OCI-M2 (cell line): ENCODE measurements at regions not wholly inside any gene's neighbourhood (a gene's known extent, or its start where the extent isn't known, plus 50 kb on each side); places are given as distances from the start of the nearest gene placed in this dataset.

Experiments
- DNase-seq: peaks from one replicate; lab custom pipeline; 2025; ENCODE audit not compliant: unreplicated experiment; lab: John Stamatoyannopoulos, UW

DNA sequence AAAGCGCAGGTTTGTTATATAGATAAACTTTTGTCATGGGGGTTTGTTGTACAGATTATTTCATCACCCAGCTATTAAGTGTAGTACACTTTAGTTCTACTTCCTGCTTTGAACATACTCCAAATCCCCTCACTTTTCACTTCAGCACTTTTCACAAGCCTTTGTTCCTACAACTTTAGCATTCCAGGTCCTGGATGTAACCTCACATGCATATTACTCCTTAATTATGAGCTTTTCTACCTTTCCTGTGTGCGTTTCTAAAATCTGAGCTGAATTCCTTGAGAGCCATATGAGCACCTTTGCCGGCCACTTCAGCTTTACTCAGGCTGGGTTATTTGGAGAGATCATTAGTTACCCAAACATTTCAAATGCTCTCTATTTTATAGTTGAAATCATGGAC, 179.2 kb upstream of the TNFAIP3 start:
- no peak for DNase-seq

DNA sequence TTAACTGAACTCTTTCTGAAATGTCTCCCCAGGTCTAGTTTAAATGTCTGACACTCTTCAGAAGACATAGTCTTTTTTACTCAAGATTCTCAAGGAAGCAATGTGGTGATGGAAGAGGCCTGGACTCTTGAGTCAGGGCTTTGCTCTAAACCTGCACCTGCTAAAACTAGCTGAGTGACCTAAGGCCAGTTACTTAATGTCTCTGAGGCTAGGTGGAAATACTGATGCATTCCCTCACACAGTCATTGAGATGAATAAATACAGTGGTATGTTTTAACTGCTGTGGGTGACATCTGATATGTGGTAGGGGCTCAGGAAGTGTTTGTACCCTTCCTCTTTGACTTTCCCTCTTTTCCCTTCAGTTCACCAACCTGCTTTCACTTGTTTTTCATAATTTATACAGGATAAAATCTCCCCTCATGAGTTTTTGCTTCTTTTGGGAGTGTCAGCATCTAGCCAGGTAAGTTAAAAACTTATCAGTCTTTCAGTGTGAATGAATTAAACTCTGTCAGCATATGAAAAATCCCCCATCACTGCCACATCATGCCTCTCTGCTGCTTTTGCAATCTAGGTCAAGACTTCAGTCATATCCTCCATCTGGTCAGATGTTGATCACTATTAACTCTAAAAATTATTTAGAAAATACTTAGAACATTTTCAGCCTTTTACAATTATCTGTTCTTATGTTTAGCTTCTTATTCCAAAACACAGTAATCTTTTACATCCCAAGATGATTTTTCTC, 178.7 kb upstream of the TNFAIP3 start:
- DNase-seq, result no peak

DNA sequence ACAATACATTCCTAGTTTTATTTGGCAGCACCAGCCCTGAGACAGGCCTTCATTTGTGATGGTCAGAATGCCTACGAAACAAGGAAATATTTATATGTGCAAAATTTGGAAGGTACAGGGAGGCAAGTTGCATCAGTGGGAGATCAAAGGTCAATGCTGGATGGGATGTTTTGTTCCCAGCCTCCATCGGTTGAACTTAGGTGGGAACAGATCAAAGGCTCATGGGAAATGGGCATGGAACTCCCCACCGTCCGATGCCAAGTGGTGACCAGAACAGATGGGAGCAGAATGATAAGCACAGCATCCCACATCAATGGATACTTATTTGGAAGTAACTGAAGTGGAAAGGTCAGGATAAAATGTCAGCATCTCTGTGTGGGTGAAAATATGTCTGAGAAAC, 177.7 kb upstream of the TNFAIP3 start:
- no peak for DNase-seq

DNA sequence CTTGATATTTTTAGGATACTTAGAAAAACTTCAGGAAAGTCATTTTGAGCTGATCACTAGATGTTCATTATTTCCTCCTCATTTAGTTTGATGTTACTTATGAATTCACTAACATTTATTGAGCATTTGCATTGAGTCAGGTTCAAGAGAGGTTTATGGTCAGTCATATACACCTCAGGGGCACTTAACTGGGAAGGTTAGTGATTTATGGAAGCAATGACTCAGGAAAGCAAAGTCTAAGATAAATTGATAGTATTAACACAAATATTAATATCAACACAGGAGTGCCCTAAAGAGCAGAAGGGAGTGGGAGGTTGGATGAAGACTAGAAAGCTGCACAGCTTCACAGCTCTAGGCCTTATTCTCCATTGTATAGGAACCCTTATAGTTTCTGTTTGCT, 177.0 kb upstream of the TNFAIP3 start:
- DNase-seq, result no peak

DNA sequence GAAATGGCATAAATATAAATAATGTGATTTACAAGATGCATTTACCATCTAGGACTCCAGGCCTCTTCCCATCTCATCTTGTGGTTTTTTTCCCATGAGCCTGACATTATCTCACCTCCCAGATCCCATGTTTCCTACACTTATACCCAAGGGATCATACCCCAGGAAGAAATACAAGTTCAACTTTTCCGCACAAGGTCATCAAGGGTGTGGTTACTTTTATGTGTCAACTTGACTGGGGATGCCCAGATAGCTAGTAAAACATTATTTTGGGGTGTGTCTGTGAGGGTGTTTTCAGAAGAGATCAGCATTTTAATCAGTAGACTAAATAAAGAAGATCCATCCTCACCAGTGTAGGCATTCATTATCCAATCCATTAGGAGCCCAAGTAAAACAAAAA, 176.3 kb upstream of the TNFAIP3 start:
- DNase-seq, result no peak

DNA sequence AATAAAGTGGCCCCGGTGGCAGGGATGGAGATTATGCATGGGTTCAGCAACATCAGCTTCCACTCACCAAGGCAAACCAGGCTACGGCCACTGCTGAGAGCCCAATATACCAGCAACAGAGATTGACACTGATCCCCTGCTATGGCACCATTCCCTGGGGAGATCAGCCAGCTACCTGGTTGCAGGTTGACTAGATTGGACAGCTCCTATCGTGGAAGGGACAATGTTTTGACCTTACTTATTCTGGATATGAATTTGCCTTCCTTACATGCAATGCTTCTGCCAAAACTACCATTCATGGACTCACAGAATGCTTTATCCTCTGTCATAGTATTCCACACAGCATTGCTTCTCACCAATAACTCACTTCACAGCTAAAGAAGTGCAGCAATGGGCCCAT, 174.8 kb upstream of the TNFAIP3 start:
- no peak for DNase-seq

DNA sequence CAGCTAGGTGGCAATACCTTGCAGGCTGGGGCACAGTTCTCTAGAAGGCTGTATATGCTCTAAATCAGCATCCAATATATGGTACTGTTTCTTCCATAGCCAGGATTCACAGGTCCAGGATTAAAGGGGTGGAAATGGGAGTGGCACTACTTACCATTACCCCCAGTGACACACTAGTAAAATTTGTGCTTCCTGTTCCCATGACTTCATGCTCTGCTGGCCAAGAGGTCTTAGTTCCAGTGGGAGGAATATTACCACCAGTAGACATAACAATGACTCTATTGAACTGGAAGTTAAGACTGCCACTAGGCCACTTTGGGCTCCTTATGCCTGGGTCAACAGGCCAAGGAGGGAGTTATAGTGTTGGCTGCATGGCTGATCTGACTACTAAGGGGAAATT, 174.3 kb upstream of the TNFAIP3 start:
- DNase-seq, result no peak

DNA sequence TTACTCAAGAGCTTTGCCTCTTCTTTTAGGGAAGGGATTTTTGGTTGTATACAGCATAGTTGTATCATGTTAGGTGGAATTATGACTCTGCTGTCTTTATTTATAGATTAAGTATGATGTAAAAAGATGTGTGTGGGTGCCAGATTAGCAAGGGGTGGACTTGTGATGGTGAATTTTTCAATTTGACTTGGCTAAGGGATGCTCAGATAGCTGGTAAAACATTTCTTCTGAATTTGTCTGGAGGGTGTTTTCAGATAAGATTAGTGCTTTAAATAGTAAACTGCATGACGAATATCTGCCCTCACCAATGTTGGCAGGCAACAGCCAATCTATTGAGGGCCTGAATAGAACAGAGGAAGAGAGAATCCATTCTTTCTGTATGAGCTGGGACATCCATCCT, 173.3 kb upstream of the TNFAIP3 start:
- no peak for DNase-seq

DNA sequence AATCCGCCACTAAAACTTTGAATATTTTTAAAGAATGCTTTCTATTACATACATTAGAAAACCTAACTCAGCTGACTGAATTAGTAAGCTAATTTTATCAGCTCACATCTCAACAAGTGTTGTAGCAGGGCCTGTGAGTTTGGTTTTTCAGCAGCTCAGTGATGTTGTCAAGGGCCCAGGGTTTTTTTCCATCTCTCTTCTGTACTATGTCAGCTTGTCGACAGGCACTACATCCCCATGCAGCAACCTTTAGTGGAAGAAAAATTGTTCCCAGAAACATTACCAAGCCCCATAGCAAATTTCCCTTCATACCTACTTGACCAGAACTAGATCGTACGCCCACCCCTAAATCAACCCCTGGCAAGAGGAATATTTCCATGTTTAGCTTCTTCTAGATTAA, 170.3 kb upstream of the TNFAIP3 start:
- DNase-seq, result no peak

DNA sequence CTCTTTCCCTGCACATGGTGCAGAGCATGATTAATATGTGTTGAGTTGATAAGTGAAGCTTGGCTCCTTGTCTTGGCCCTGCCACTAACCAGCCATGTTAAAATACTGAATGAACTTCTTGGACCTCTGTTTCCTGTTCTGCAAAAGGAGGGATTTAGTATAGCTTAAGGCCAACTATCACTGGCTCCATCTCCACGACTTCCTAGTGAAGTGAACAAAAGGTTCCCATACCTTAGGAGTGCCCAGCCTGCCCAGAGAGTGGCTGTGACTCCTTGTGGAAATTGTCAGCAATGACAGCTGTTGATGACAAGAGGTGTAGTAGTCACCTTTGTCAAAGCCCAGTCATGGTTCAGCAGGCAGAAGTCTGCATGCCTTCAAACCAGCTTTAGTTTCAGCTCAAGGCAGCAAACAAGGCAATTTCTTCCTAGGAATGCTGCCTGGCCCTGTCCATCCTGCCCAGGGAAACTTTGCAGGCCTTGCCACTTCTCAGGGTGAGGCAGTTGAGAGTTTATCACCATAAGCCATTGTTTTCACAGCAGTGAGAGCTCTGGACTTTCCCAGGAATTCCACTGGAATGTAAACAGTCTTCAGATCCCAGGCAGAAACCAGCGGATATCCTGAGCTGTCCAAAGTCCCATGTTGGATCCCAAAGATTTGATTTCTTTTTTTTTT, 169.7 kb upstream of the TNFAIP3 start:
- DNase-seq, result no peak

DNA sequence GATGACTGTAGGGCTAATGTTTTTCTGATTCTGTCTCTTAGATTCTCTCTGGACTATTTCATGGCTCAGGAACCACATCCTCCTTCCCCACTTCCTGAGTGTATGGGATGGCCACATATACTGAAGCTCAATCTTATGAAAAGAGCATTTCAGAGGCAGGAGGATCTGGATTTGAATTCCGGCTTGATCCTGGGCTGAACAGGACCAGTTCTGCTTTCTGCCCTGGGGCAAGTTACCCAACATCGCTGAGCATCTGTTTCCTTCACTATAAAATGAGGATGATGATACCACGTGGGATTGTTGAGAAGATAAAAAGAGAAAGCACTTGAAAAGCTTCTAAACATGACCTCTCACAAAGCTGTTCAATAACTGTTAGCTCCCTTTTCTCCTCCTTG, 168.4 kb upstream of the TNFAIP3 start:
- DNase-seq, result no peak

DNA sequence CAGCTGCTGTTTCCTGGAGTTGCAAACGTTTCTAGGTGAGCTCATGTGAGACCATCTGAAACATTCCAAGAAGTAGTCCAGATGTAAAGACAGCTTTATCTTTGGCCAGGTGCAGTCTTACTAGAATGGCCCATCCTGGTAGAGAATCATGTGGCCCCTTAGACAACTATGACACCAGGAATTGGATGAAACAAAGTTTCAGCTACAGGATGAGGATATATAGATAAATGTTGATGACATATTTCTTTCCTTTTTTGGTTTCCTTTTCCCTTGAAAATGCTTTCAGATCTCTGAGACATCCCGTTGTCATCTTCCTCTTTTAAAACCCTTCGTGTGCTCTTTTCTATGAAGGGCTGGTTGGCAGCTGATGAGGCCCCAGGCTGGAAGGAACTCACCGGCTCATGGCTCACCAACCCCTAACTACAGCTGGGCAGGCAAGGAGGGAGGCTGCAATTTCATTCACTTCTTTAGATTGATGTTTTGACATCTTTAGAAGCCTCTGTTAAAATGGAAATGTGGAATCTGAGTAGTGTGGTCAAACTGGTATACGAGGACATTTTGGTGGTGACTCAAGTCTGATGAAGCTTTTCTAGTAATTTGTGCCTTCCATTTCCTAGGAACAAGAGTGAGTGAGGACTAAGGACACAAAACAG, 167.9 kb upstream of the TNFAIP3 start:
- DNase-seq, result no peak

DNA sequence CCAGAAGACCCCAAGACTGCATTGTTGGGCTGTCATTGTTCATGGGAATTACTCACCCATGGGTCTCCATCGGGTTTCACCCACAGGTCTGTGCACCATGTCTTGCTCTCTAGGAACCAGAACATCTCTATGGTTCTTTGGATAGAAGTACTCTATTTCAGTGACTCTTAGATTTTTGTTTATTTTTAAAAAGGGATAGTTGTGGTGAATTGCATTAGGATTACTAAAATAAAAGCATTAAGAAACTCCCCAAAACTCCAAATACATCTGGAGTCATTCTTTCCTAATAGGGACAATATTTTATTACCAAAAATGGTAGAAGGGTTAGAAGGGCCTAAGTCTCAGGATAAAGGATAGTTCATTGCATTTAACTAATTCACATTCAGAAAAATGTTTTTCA, 166.9 kb upstream of the TNFAIP3 start:
- DNase-seq, result no peak

DNA sequence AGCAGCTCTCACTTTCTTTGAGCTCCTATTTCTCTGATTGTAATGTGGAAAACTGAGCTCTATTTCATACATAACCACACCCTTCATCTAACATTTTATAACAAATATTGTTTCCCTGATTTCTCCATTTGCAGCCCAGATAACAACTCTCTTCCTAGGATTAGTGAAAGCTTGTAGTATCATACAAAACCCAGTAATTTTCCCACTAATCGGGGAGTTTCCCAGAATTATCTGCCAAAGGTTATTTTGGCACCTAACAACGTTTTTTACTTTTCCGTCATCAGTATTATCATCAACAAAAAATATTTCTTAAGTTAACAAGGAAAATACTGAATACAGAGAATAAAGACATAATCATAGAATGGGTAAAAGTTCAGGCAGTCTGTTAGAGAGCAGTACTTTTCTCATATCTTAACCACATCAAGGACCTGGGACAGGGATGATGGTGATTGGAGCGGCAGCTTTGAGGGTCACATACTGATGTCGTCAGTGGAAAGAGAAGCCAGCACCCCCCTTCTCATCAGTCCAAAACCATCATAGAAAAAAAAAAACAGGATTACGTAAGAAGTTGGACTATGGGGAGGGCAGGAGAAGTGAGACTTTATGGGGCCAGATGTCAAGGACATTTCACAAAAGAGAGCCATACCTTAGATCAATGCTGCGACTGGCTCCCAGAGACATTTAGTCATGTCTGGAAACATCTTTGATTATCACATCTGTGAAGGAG, 166.1 kb upstream of the TNFAIP3 start:
- DNase-seq, result no peak

DNA sequence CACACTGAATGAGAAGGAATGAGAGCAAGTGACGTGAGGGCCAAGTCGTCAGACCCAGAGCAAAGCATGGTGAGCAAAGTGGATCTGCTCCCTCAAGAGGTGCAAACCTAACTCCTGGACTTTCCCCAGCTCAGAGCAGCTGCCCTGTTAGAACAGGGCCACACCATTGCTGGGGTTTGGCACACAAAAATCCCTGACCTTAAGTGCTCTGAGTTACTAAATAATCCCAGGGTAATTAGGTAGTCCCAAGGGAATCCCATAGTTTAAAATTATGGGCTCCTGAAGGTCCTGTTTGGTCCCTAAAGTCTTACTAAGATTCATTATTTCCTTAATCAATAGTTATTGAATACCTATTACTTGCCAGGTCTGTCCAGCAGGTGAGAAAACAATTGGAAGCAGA, 165.1 kb upstream of the TNFAIP3 start:
- no peak for DNase-seq

DNA sequence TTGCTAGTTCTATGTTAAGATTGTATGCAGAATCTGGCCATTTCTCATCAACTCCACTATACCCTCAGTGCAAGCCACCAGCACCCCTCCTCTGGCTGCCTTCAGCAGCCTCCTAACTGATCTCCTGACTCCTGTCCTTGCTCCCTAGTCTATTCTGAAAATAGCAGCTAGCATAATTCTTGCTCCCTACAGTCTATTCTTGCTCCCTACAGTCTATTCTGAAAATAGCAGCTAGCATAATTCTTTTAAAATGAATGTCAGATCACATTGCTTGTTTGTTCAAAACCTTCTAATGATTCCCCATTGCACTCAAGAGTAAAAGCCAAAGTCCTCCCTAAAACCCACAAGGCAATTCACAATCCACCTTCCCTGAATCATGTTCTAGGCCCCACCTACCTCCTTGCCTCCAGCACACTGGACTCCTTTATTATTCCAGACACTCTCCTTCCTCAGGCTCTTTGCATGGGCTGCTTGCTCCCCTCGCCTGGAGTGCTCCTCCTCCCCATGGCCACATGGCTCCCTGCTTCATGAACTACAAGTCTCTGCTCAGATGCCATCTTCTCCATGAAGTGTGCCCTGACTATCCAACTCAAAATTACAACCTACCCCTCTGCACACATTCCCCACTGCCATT, 164.2 kb upstream of the TNFAIP3 start:
- DNase-seq, result no peak

DNA sequence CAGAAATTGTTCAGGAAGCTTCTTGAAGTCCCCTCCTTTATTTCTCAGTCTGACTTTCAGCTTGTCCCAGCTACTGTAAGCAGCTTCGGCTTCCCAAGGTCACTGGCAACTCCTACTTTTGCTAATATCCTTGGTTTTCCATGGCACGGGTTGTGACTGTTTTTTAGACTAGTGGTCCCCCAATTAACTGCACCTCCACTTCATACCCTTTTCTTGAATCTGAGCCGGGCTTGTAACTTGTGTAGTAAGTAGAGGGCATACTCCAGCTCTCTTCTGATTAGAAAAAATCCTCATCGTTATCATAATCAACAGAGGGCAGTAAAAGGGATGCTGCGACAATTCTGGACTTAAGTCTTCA, 162.3 kb upstream of the TNFAIP3 start:
- DNase-seq, result no peak

DNA sequence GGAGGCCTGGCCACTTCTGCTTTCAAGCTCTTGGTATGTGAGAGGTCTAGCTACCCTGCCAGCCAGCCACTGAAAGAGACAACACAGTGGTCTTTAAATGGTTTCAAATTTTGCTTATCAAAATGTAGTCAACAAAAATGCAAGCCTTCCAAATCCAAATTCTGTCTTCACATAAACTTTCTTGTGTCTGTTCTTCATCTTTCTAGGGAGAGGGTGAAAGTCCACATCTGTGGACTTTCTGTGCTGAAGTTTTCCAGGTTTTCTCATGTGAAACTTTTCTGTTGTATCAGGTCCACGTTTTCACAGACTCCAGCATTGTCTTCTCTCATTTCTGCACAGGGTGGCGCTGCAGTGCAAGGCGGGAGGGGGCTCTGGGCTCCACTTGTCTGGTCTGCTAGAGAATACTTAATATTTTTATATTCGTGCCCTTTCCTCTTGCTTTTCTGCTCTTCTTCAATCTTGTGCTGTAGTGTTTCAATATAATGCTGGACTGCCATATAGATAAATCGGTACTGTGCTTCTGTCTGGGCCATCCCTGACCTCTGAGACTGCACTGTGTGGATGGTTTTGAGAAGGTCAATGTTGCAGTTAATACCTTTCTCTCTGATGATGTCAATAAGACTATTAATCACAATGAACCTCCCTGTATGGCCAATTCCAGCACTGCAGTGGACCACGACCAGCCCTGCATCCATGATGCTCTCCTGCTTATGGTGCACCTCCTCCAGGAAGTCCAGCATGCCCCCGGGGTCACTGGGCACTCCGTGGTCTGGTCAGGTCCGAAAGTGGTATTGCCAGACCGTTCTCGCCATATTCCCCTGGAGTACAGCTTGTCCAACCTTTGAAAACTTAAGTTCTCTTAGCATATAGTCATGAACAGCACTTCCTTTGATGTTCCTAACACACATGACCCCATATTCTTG, 161.6 kb upstream of the TNFAIP3 start:
- DNase-seq, result no peak

DNA sequence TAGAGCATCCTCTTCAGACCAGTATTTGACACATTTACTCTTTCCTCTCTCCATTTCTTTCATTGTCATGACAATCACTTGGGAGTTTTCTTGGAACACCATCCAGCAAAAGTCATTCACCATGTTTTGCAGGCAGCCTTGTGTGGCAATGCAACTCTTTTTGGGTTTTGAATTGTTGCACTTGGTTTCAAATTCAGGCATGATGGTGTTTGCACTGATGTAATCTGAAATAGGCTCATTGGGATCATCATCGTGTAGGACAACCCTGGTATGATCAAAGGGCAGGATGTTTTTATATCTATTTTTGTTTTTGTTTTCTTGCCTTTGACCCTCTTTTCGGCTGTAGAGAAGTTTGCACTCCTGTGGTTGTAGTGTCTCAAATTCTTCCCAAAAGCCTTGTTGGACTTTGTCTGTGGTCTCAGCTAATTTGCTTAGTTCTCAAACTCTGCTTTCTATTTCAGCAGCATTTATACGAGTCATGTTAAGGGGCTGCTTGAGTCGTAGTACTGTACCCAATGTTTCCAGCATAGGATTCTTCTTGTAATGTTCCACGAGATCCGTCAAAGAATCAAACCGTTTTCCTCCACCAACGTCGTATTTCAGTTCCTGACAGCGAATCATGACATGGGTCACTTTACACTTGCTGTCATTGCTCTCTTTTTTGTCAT, 160.8 kb upstream of the TNFAIP3 start:
- no peak for DNase-seq
